ENCODE measurements at regions not wholly inside any gene's neighbourhood (a gene's known extent, or its start where the extent isn't known, plus 50 kb on each side); places are given as distances from the start of the nearest gene placed in this dataset.

DNA sequence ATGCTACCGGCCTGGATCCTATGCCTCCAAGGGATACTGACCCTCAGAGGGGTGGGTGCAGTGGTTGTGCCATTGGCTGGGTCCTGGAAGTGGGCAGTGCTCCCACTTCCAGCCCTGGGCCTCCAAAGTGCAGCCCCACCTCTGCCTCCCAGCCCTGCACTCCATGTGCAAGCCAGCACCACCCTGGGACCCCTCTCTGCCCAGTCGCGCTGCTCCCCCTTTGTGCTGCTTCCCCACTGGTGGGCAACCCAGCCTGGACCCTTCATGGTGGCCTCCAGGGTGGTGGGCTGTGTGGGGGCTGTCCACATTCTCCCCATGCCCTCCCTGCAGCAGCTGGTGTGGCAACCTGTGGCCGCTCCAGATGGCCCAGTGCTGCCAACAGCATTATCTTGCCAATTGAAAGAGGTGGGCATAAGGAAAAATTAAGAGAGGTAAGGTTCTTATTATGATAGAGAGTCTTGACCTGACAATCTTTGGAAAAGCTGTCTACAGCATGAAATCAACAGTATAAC lies 309.7 kb downstream of the GUCY2F start:
- Histone ChIP-seq H2BK5ac (ENCODE audit: low read depth, low read length) (no peak overlapping the region), H3K9me3 (ENCODE audit: insufficient read depth in 2 of 2, low read depth in 1 of 2, low read length in 1 of 2) (no peaks in the 10 kb centered on the region), H4K20me1 (replicated peaks in 1 of 2; ENCODE audit: control insufficient read depth in 1 of 2, insufficient read depth in 2 of 2, low read length in 2 of 2) (no peaks in the 10 kb centered on the region), H3K23ac (ENCODE audit: insufficient read length) (no peak overlapping the region), H3K18ac (ENCODE audit: extremely low read depth, low read length) (no peak overlapping the region), H3K79me2 (ENCODE audit: control insufficient read depth in 1 of 2, insufficient read depth in 2 of 2, low read length in 2 of 2) (no peaks in the 10 kb centered on the region), H2AFZ (ENCODE audit: low read length) (no peak overlapping the region), H2AK5ac (ENCODE audit: low read depth, low read length) (no peak overlapping the region), H3K56ac (replicated peaks; ENCODE audit: insufficient read length, low read depth, low read length) (no peak overlapping the region), H3K27me3 (replicated peaks in 1 of 4; ENCODE audit: control insufficient read depth in 3 of 4, extremely low read depth in 1 of 4, insufficient read depth in 3 of 4, low read length in 3 of 4) (no peaks in the 10 kb centered on the region), H4K8ac (ENCODE audit: extremely low read depth, insufficient read depth, low read length) (no peak overlapping the region), H3K23me2 (ENCODE audit: low read depth, low read length) (no peaks in the 10 kb centered on the region), H2BK12ac (ENCODE audit: low read depth, low read length) (no peak overlapping the region), H3K36me3 (ENCODE audit: control insufficient read depth in 2 of 4, insufficient read depth in 4 of 4, low read length in 3 of 4) (no peaks in the 10 kb centered on the region), H3K79me1 (ENCODE audit: low read depth, low read length) (no peaks in the 10 kb centered on the region), H3K4me3 (ENCODE audit: extremely low read depth in 1 of 4, insufficient read depth in 2 of 4, low read depth in 3 of 4, low read length in 4 of 4) (no peak overlapping the region), H3K14ac (ENCODE audit: insufficient read length) (no peak overlapping the region), H2BK120ac (replicated peaks; ENCODE audit: low read depth, low read length) (no peak overlapping the region), H3K9ac (replicated peaks in 1 of 4; ENCODE audit: extremely low read depth in 1 of 4, low read depth in 3 of 4, low read length in 3 of 4) (no peak overlapping the region), H3K4me2 (ENCODE audit: insufficient read depth in 1 of 2, low read depth in 2 of 2, low read length in 2 of 2) (no peak overlapping the region), H4K91ac (replicated peaks; ENCODE audit: insufficient read length, low read length) (no peak overlapping the region), H3K4me1 (replicated peaks in 1 of 4; ENCODE audit: control insufficient read depth in 3 of 4, insufficient read depth in 4 of 4, low read length in 3 of 4) (no peaks in the 10 kb centered on the region), H4K5ac (ENCODE audit: insufficient read length, low read depth, low read length) (no peak overlapping the region), H3K4ac (replicated peaks; ENCODE audit: insufficient read length, low read depth, low read length) (no peak overlapping the region), H3K27ac (ENCODE audit: low read depth, low read length) (no peak overlapping the region), H2BK15ac (ENCODE audit: low read length) (no peak overlapping the region), H2BK20ac (ENCODE audit: low read length) (no peak overlapping the region)
- ChIA-PET POLR2A (ENCODE audit: partially characterized antibody) (no interaction called here), CTCF (ENCODE audit: partially characterized antibody) (no interaction called here)
- TF ChIP-seq HDAC2 (IDR thresholded peaks at IDR 0.05; ENCODE audit: borderline replicate concordance in 1 of 2, low read depth in 2 of 2, low read length in 2 of 2) (no peak), NRF1 (IDR thresholded peaks at IDR 0.05; ENCODE audit: low read depth, low read length) (no peak), JUN (IDR thresholded peaks at IDR 0.05; ENCODE audit: low read depth, low read length) (no peak), MAFK (IDR thresholded peaks at IDR 0.05; ENCODE audit: low read depth, low read length) (no peak), BACH1 (IDR thresholded peaks at IDR 0.05; ENCODE audit: low read length) (no peak), RXRA (IDR thresholded peaks at IDR 0.05; ENCODE audit: insufficient read depth, low read depth, low read length) (no peak), BRCA1 (IDR thresholded peaks at IDR 0.05; ENCODE audit: low read depth, low read length) (no peak)
- DNase-seq (ENCODE audit: low read depth in 1 of 2, low spot score in 2 of 2) (no peak), FAIRE-seq (no peak)
- WGBS, 2 experiments (ENCODE audit: extremely low coverage in 1 of 2, insufficient coverage in 1 of 2, insufficient read length in 1 of 2, insufficient replicate concordance in 2 of 2, low coverage in 1 of 2, low lambda C conversion rate in 2 of 2, missing lambda C conversion rate in 1 of 2): 83% methylated on average over 1 of the region's 4 CpGs; no CpG with 5 or more reads in 1 of the 2 experiments
